C4-2B (cell line): ENCODE measurements at regions not wholly inside any gene's neighbourhood (a gene's known extent, or its start where the extent isn't known, plus 50 kb on each side); places are given as distances from the start of the nearest gene placed in this dataset.

ENCODE experiments used
- CTCF ChIP-seq: fragments of 450-650 bp; conservative IDR thresholded peaks from 2 replicates; pipeline ENCODE4 v1.5.1; 2017; ENCODE audit warnings: mild to moderate bottlenecking
- ZFX ChIP-seq: fragments of 450-650 bp; IDR thresholded peaks from 2 replicates; pipeline ENCODE4 v1.6.1; 2017

- no peak for TF ChIP-seq CTCF
- TF ChIP-seq ZFX, result no peak
These were observed 53.7 kb upstream of the ZBTB43 start for GRCh38 chr9:126750941-126751725.
